ENCODE measurements at regions not wholly inside any gene's neighbourhood (a gene's known extent, or its start where the extent isn't known, plus 50 kb on each side); places are given as distances from the start of the nearest gene placed in this dataset.

DNA sequence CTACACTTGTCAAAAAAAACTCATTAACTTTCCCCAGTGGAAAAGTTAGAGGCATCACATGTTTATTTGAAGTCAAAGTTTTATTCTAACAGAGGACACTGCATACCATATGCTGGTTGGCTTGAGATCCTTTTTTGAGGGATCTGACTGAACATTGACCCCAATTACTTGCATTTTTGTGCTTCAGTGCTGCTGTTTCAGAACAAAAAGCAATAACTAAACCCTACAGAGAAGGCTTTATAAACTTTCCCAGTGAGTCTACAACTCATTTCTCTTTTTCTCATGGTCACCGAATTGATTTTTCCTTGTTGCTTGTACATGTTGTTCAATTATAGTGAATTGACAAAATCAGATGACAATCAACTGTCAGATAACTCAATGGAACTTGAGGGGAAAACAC, 69.3 kb upstream of the PHYHIPL start:
- TF ChIP-seq, protein P1, sequence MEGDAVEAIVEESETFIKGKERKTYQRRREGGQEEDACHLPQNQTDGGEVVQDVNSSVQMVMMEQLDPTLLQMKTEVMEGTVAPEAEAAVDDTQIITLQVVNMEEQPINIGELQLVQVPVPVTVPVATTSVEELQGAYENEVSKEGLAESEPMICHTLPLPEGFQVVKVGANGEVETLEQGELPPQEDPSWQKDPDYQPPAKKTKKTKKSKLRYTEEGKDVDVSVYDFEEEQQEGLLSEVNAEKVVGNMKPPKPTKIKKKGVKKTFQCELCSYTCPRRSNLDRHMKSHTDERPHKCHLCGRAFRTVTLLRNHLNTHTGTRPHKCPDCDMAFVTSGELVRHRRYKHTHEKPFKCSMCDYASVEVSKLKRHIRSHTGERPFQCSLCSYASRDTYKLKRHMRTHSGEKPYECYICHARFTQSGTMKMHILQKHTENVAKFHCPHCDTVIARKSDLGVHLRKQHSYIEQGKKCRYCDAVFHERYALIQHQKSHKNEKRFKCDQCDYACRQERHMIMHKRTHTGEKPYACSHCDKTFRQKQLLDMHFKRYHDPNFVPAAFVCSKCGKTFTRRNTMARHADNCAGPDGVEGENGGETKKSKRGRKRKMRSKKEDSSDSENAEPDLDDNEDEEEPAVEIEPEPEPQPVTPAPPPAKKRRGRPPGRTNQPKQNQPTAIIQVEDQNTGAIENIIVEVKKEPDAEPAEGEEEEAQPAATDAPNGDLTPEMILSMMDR (IDR thresholded peaks at IDR 0.05) = no peak
- Histone ChIP-seq H3K4me3 (ENCODE audit: low read depth, low read length) (no peak overlapping the region), H3K27ac (no peak overlapping the region), H2AFZ (no peak overlapping the region), H3K36me3 (ENCODE audit: control insufficient read depth, insufficient read depth, low read length) (no peaks in the 10 kb centered on the region), H3K4me1 (no peaks in the 10 kb centered on the region), H3K9me3 (ENCODE audit: control insufficient read depth, low read length) (no peaks in the 10 kb centered on the region), H3K79me2 (no peaks in the 10 kb centered on the region), H3K9ac (no peak overlapping the region), H3K27me3 (ENCODE audit: control insufficient read depth, insufficient read depth, low read length) (no peaks in the 10 kb centered on the region), H3K4me2 (ENCODE audit: low read length) (no peak overlapping the region)

DNA sequence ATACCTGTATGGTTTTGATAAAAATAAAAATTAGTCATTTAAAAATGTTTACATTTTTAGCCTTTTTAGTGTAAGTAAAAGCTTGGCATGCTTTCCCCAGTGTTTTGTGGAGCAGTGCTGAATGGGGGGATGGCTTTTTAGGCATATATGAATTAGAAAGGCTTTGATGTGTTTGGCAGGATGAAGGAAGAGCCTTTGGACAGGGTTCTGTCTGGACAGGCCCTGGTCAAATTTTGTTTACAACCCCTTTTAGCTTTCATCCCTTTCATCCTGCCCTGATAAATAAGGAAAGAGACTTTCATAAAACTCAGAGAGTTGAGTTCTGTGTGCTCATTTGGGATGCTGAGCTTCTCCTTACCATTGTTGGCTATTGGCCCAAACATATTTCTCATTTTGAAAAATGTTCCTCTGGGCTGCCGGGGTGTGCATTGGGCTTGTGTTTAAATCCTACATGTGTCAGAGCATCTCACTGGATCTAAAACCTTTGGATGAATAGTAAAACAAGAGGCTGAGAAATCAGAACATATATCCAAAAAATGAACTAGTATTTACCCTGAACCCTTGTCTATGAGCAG, 68.1 kb upstream of the PHYHIPL start:
- no peaks in the 10 kb centered on the region for H3K36me3 ChIP-seq (ENCODE audit: control insufficient read depth, insufficient read depth, low read length)
- H3K4me3 ChIP-seq (ENCODE audit: low read depth, low read length) = no peak overlapping the region
- no peak overlapping the region for H2AFZ ChIP-seq
- H3K9ac ChIP-seq = no peak overlapping the region
- H3K9me3 ChIP-seq (ENCODE audit: control insufficient read depth, low read length) = no peaks in the 10 kb centered on the region
- no peak overlapping the region for H3K4me2 ChIP-seq (ENCODE audit: low read length)
- H3K4me1 ChIP-seq = no peaks in the 10 kb centered on the region
- H3K27me3 ChIP-seq (ENCODE audit: control insufficient read depth, insufficient read depth, low read length) = no peaks in the 10 kb centered on the region
- H3K79me2 ChIP-seq = no peaks in the 10 kb centered on the region
- TF ChIP-seq, protein P1 (IDR thresholded peaks at IDR 0.05) = no peak
- no peak overlapping the region for H3K27ac ChIP-seq

DNA sequence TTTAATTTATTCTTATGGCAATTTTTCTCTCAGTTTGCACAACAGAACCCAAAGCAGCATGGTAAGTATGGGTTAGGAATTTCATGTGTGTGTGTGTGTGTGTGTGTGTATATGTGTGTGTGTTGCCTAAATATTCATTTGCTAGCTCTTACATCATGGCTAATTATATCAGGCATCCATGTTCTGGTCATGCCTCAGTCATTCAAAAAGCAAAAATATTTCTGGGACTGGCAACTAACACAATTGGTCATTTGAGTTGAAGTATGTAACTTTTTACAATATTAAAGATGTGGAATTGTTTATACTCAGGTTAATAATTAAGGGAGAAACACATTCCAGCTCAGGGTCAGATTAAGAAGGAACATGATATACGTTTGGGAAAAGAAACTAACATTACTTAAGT, 67.6 kb upstream of the PHYHIPL start:
- no peaks in the 10 kb centered on the region for H3K27me3 ChIP-seq (ENCODE audit: control insufficient read depth, insufficient read depth, low read length)

GRCh38 chr10:59109826-59110225, 66.6 kb upstream of the PHYHIPL start:
- H3K27ac ChIP-seq = no peak overlapping the region
- H3K9me3 ChIP-seq (ENCODE audit: control insufficient read depth, low read length) = no peaks in the 10 kb centered on the region
- H3K4me1 ChIP-seq = no peaks in the 10 kb centered on the region
- no peak overlapping the region for H2AFZ ChIP-seq
- H3K4me3 ChIP-seq (ENCODE audit: low read depth, low read length) = no peak overlapping the region
- H3K79me2 ChIP-seq = no peaks in the 10 kb centered on the region
- TF ChIP-seq, protein P1 (IDR thresholded peaks at IDR 0.05) = no peak
- H3K36me3 ChIP-seq (ENCODE audit: control insufficient read depth, insufficient read depth, low read length) = no peaks in the 10 kb centered on the region
- H3K4me2 ChIP-seq (ENCODE audit: low read length) = no peak overlapping the region
- H3K27me3 ChIP-seq (ENCODE audit: control insufficient read depth, insufficient read depth, low read length) = no peaks in the 10 kb centered on the region
- no peak overlapping the region for H3K9ac ChIP-seq

More for the DNA sequence above, 67.6 kb upstream of the PHYHIPL start:
- H3K79me2 ChIP-seq = no peaks in the 10 kb centered on the region
- H2AFZ ChIP-seq = no peak overlapping the region
- no peaks in the 10 kb centered on the region for H3K36me3 ChIP-seq (ENCODE audit: control insufficient read depth, insufficient read depth, low read length)
- H3K9ac ChIP-seq = no peak overlapping the region
- TF ChIP-seq, protein P1 (IDR thresholded peaks at IDR 0.05) = no peak
- H3K27ac ChIP-seq = no peak overlapping the region
- no peaks in the 10 kb centered on the region for H3K4me1 ChIP-seq
- no peak overlapping the region for H3K4me2 ChIP-seq (ENCODE audit: low read length)
- no peaks in the 10 kb centered on the region for H3K9me3 ChIP-seq (ENCODE audit: control insufficient read depth, low read length)
- H3K4me3 ChIP-seq (ENCODE audit: low read depth, low read length) = no peak overlapping the region

- H3K4me1 ChIP-seq = no peaks in the 10 kb centered on the region
- TF ChIP-seq, protein P1 (IDR thresholded peaks at IDR 0.05) = no peak
- no peak overlapping the region for H3K4me3 ChIP-seq (ENCODE audit: low read depth, low read length)
- no peak overlapping the region for H3K27ac ChIP-seq
- no peak overlapping the region for H3K4me2 ChIP-seq (ENCODE audit: low read length)
- no peaks in the 10 kb centered on the region for H3K9me3 ChIP-seq (ENCODE audit: control insufficient read depth, low read length)
- H3K9ac ChIP-seq = no peak overlapping the region
- no peaks in the 10 kb centered on the region for H3K27me3 ChIP-seq (ENCODE audit: control insufficient read depth, insufficient read depth, low read length)
- H3K79me2 ChIP-seq = no peaks in the 10 kb centered on the region
- H2AFZ ChIP-seq = no peak overlapping the region
- H3K36me3 ChIP-seq (ENCODE audit: control insufficient read depth, insufficient read depth, low read length) = no peaks in the 10 kb centered on the region
Measured at GRCh38 chr10:59124187-59124586, 52.3 kb upstream of the PHYHIPL start.
